ENCODE measurements at regions not wholly inside any gene's neighbourhood (a gene's known extent, or its start where the extent isn't known, plus 50 kb on each side); places are given as distances from the start of the nearest gene placed in this dataset.
A peak's percentile ranks its signal among the peaks of the same experiment; 100 is the strongest.

DNA sequence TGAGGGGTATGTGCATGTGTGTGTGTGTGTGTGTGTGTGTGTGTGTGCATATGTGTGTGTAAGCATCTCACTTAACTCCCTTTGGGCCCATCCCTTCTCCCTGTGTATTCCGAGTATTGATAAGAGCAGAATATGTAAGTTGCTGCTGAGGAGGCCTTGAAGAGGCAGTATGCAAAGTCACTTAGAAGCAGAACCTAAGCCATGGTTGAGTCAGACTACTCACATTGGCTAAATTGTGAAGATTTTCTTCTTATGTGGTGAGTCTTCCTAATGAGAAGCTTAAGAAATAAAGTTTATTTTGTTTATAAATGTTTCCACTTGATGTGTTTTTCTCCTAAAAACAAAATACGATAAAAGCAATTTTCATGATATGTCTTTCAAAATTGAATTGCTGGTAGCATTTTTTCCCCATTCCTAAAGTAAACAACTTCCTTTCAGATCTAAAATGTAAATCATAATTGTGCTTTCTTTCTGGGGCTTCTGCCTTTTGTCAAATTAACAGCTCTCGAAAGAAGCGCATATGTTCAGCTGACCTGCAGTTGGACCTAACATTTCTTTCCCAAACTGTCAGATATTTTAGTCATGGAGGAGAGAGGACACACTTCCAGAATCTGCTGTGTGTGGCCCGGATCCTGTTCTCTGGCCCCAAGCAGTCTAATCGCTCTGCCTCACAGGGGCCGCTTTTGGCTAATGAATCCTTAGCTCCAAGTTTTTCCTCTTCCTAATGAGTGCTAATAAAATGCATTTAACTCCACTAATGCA is 284.0 kb downstream of the DUSP10 start:
- no peak for DNase-seq (ENCODE audit: low read depth in 2 of 2)

GRCh38 chr1:221458447-221459156 is 283.3 kb downstream of the DUSP10 start:
- DNase-seq (ENCODE audit: low read depth in 2 of 2): no peak

- DNase-seq (ENCODE audit: low read depth in 2 of 2): no peak
Observed at GRCh38 chr1:221459558-221459957, 282.3 kb downstream of the DUSP10 start.

DNA sequence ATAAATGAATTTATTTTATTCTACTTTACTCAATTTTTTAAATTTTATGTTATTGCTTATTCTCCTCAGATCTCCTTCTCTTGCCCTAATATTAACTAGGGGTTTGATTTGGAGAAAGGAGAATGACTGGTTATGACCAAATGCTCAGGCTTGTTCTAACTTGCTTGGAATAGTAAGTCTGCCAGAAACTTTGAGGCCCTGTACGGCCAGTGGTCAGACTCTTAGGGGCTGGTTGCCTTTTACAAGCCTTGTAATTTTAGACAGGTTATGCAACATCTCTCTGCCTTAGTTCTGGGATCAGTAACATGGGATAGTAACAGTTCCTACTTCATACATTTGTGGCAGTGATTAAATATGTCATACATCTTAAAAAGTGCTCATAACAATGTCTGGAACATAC is 279.5 kb downstream of the DUSP10 start:
- no peak for DNase-seq (ENCODE audit: low read depth in 2 of 2)

GRCh38 chr1:221468546-221468945 is 273.3 kb downstream of the DUSP10 start:
- no peak for DNase-seq (ENCODE audit: low read depth in 2 of 2)

- DNase-seq (ENCODE audit: low read depth in 2 of 2): no peak
Observed at GRCh38 chr1:221469476-221469875, 272.4 kb downstream of the DUSP10 start.

DNA sequence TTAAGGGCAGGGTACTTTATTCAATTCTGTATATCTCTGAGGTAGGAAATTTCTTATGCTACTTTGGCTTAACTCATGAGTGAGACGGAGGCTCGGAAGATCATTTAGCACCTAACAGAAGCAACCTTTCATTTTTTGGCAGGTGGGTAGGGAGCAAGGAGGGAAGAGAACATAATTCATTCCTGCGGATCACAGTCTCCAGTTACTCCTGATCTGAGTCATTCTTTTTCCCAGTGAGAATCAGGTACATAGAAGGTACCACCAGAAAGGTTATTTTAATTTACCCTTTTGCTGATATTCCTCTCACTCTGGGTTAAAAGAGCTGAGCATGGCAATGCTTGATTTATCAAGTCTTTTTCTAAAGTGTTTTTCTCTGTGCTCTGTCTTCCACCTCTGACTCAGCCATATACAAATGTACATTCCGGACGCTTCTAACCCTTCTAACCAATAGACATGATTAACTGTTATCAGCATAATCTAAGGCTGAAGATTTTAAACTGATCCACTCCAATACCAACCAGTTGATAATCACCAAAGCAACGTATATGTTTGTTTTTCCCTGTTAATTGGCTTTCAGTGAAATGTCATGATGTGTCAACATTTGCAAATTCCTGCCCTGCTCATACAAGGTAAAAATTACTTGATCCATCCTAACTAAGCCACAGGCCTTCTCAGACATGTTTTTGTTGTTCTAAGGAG is 271.7 kb downstream of the DUSP10 start:
- no peak for DNase-seq (ENCODE audit: low read depth in 2 of 2)

GRCh38 chr1:221473411-221473810 is 268.5 kb downstream of the DUSP10 start:
- no peak for DNase-seq (ENCODE audit: low read depth in 2 of 2)

- no peak for DNase-seq (ENCODE audit: low read depth in 2 of 2)
Observed at GRCh38 chr1:221477252-221477651, 264.6 kb downstream of the DUSP10 start.

DNA sequence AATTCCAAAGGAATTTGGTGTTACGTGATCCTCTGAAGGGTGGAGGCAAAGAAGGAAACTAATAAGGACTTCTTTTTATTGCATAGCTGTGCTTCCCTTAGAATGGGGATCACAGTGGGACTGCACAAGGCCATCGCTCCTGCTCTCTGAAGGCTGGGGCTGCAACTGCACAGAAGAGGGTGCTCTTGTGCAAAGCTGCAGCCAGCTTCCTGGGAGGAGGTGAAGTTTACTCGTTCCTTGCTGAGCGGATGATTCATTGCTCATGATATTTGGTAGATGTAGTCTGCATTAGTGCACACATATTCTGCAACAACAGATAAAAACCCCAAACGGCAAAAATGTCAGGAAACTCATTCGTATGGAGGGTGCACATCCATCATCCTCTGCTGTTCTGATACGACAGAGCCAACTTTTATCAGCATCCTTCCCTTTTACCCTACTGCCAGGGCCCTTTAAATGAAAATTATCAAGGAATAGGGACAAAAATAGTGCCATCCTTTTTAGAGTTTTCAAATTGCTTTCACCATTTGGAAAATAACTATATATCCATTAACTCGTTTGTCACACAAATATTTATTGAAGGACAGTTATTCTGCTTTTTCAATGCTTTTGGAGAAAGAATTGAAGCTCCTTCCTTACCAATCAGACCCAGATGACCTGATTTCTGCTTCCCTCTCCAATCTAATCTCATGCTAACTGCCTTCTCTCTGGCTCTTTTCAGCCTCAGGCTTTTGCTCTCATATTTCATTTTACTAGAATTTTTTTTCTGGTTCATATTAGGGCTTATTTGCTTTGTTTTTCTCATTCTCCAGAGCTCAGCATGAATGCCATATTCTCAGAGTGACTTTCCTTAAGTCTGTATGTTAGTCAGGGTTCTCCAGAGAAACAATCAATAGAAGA is 263.6 kb downstream of the DUSP10 start:
- peak in 1 of 2 donors; percentile 24 for DNase-seq (ENCODE audit: low read depth in 2 of 2)

DNA sequence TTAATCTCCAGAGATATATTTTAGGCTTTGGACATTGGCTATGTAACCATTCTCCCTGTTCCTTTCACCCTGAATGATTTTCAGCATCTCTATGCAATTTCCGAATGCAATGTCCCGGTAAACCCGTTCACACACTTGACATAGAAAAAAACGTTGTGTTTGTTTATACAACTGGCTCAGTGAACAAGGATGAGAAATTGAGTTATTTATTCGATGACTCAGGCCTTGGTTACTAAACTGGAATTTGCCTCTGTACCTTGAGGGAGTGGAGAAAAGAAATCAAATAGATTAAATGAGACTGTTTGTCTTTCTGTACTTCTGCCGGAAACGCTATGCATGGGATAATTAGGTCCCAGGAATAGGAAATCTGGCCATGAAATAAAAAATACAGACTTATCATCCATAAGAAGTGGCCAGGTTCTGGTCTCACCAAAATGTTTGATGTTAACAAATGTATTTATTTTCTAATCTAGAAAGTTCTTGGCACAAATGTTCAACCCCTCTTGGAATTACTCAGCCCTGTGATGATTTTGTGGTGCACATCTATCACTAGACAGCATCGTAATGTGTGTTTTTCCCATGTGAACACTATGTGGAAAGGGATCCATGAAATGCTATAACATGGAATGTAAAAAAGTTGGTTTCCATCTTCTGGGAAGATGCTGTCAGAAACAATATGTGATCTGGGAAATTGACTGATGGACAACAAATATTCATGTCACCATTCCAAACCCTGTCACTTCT is 253.9 kb downstream of the DUSP10 start:
- no peak for DNase-seq (ENCODE audit: low read depth in 2 of 2)

- no peak for DNase-seq (ENCODE audit: low read depth in 2 of 2)
Observed at GRCh38 chr1:221488550-221488949, 253.3 kb downstream of the DUSP10 start.

- no peak for DNase-seq (ENCODE audit: low read depth in 2 of 2)
Observed at GRCh38 chr1:221494670-221495069, 247.2 kb downstream of the DUSP10 start.

DNA sequence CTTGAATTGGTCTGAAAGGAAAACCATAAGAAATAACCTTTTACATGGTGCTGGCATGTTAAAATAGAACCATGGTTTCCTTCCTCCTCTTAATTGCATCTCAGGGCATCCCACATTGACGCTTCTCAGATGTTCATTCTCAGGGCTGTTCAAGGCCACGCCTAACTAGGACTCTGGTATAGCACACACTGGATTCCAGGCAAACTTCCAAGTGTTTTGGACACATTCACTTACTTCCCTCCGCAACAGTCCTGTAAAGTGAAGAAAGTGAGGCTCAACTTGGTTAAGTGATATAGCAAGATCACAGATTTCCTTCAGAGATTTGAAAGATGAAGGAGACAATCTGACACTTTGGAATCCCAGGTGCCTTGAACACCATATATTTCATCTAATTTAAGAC is 244.8 kb downstream of the DUSP10 start:
- DNase-seq (ENCODE audit: low read depth in 2 of 2): no peak

DNA sequence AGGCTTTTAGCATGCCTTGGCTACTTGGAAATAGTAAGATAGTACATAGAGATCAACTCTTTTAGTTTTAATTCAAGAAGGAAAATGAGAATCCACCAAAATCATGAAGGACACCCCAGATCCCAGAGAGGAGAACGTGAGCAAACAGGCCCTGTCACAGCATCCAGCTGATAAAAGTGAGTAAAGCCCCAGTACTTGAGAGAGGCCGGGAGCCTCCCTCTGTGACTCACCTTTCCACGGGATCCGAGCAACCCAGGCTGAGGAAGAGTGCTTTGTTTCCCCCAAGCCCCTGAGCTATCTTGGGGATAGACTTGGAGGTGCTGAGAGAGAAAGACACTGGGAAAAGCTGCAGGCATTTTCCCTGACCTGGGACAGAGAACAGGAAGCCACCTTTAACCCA is 238.6 kb downstream of the DUSP10 start:
- DNase-seq (ENCODE audit: low read depth in 2 of 2): no peak

DNA sequence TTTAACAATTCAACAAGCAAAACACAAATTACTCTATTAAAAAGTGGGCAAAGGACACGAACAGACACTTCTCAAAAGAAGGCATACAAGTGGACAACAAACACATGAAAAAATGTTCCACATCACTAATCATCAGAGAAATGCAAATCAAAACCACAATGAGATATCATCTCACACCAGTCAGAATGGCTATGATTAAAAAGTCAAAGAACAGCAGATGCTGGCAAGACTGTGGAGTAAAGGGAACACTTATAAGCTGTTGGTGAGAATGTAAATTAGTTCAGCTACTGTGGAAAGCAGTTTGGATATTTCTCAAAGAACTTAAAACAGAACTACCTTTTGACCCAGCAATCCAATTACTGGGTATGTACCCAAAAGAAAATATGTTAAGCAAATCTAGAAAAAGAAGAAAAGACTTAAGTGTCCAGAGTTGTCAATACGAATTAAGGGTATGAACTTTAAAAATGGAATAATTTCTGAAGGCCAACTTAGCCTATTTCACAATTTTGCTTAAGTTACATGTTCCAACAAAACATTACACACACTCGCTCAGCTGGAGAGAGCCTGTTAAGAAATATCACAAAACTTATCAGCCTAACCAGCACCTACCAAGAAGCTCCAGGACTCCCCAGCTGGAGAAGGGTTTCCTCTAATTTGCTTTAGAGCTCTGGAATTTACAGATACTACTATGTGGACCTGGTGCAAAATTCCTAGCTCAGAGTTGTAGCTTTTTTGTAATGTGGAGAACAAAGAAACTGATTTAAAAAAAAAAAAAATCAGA is 232.1 kb downstream of the DUSP10 start:
- DNase-seq (ENCODE audit: low read depth in 2 of 2): no peak

DNA sequence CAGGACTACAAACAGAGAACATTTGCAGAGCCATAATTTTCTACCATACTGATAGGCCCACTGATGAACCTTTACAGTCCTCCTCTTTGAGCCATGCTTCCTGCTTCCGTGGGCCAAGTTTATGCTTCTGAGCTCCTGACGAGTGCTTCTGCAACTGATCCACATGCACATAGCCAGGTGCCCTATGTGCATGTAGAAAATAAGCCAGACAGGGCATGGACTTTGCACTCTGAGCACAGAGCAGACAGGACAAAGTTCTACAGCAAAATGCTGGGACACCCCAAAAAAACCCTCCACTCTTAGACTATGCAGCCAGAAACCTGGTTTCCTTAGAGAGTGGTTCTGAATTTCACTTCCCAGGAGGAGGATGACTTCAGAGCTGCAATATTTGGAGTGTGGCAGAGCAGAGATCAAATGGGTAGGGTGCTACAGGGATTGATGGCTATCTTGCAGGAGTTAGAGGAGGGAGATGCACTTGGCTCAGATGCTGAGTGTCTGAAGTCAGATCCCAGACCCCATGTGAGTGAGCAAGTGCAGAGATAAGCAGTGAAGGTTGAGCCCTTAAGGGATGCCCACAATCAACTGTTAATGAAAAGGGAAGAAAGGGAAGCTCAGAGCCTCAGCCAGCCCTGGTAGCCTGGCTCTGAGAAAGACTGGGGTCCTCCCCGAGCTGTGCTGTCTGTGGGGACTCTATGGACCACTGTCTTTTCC is 230.9 kb downstream of the DUSP10 start:
- no peak for DNase-seq (ENCODE audit: low read depth in 2 of 2)

DNA sequence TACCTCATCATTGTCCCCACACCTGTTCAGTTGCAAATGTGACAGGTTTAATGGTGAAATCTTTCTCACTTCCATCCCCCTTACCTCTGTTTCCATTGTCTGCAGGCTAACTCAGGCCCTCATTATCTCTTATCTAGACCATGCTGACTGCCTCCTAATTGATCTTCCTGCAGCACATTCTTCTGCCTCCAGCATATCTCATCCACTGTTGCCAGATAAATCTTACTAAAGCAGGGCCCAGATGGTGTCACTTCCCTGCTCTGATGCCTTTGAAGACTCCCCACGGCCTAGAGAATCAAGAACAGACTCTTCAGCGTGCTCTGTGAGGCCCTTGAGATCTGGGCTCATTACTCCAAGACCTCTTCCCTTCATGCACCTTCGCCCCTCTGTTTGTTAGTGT is 230.1 kb downstream of the DUSP10 start:
- DNase-seq (ENCODE audit: low read depth in 2 of 2): no peak

DNA sequence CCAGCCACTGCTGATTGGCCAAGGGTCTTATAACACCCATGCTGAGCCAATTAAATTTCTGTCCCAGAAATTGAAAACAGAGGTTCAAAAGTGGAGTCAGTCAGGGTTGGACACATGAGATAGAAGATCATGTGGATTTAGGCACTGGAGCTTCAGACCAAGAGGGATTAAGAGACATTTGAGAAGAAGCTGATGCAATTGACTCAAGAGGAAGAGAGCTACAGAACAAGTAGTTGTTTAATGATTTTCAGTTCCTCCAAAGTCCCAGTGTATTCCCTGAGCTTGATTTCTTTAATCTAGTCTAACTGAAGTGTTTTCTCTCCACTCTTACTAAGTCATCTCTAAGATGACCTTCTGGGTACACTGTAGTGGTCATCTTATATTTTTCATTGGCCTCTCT is 227.1 kb downstream of the DUSP10 start:
- no peak for DNase-seq (ENCODE audit: low read depth in 2 of 2)

Measured in dermis microvascular lymphatic vessel endothelial cell (primary cell).